ENCODE measurements at regions not wholly inside any gene's neighbourhood (a gene's known extent, or its start where the extent isn't known, plus 50 kb on each side); places are given as distances from the start of the nearest gene placed in this dataset.

GRCh38 chr4:125741825-125742452 is 427.2 kb downstream of the FAT4 start:
- peak; percentile 40 to 61 for DNase-seq (ENCODE audit: low read depth in 2 of 2)

DNA sequence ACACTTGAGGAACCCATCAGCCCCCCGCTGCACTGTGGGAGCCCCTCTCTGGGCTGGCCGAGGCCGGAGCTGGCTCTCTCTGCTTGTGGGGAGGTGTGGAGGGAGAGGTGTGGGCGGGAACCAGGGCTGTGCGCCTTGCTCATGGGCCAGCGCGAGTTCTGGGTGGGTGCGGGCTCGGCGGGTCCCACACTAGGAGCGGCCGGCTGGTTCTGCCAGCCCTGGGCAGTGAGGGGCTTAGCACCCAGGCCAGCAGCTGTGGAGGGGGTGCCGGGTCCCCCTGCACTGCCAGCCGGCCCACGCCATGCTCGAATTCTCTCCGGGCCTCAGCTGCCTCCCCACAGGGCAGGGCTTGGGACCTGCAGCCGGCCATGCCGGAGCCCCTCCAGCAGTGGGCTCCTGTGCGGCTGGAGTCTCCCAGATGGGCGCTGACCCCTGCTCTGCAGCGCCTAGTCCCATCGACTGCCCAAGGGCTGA is 430.2 kb downstream of the FAT4 start:
- no peak for DNase-seq (ENCODE audit: low read depth in 2 of 2)

DNA sequence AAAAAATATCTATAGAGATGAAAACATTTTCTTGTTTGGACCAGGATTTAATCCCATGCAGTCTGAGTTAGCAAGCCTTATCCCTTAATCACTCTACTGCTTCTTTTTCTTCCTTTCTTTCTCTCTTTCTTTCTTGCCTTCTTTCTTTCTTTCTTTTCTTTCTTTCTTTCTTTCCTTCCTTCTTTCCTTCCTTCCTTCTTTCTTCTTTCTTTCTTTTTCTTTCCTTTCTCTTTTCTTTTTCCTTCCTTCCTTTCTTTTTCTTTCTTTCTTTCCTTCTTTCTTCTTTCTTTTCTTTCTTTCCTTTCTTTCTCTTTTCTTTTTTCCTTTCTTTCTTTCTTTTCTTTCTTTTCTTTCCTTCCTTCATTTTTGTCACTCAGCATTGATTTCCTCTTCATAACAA is 434.6 kb downstream of the FAT4 start:
- DNase-seq (ENCODE audit: low read depth in 2 of 2): no peak

DNA sequence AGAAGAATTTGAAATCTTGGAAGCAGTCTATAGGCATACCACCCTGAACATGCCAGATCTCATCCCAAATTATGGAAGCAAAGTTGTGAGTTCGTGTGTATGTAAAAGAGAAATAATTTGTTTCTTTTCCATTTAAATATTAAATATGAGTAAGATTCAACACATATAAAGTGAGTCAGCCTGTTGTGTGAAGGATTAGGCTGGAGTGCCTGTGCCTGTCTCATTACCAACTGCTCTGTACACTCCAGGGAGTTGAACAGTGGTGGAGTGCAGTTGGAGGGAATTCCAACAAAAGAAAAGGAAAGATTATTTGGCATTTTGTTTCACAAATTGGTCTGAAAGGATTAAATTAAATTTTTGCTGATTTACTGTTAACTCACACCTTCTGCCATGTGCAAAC is 435.6 kb downstream of the FAT4 start:
- DNase-seq (ENCODE audit: low read depth in 2 of 2): no peak

GRCh38 chr4:125750828-125751466 is 436.2 kb downstream of the FAT4 start:
- peak; percentile 65 to 80 for DNase-seq (ENCODE audit: low read depth in 2 of 2)

GRCh38 chr4:125758438-125758837 is 443.7 kb downstream of the FAT4 start:
- no peak for DNase-seq (ENCODE audit: low read depth in 2 of 2)

DNA sequence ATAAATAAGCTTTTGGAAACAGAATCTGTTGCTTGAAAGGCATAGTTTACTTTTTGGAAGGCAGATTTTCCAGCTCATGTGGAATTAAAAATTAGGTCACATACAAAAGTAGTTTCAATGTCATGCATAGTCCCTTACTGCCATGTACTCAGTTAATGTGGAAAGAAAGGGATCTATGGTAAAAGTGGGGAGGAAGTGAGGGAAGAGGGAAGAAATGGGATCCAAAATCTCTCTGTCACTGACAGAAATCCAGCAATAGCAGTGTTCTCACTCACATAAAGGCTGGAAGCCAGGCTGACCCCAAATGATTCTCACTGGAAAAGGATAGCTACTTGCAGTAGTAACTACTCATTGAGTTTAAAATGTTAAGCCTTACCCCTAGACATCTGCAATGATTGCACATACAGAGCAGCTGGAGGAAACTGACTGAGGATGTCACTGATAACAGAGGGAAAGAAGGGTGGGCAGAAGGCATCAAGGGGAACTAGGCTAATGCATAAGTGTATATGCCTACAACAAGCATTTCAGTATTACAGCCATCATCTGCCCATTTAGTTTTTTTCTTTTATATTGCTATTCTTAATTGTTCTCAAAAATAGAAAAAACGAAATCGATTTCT is 445.6 kb downstream of the FAT4 start:
- DNase-seq (ENCODE audit: low read depth in 2 of 2): no peak

DNA sequence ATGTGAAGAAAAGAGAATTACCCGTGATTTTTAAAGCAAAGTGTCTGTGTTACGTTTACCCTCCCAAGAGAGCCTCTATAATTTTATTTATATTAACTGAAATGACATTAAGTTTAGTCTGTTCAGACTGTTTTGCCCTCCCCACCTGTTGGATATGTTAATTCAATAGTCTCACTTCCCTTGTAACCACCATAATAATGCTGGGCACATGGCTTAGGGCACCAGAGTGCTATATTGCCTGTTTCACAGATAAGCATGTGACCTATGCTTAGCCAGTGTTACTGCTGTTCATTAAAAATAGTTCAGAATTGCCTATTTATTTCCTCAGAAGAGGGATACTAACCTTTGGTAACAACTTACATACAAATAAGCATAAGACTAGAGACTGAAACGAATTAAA is 446.2 kb downstream of the FAT4 start:
- DNase-seq (ENCODE audit: low read depth in 2 of 2): no peak

GRCh38 chr4:125762537-125762936 is 447.8 kb downstream of the FAT4 start:
- no peak for DNase-seq (ENCODE audit: low read depth in 2 of 2)

GRCh38 chr4:125765941-125766340 is 451.2 kb downstream of the FAT4 start:
- no peak for DNase-seq (ENCODE audit: low read depth in 2 of 2)

GRCh38 chr4:125770814-125771398 is 456.2 kb downstream of the FAT4 start:
- no peak for DNase-seq (ENCODE audit: low read depth in 2 of 2)

GRCh38 chr4:125772680-125773079 is 457.9 kb downstream of the FAT4 start:
- DNase-seq (ENCODE audit: low read depth in 2 of 2): no peak

- DNase-seq (ENCODE audit: low read depth in 2 of 2): no peak
Observed at GRCh38 chr4:125773502-125773901, 458.7 kb downstream of the FAT4 start.

GRCh38 chr4:125773931-125774330 is 459.2 kb downstream of the FAT4 start:
- DNase-seq (ENCODE audit: low read depth in 2 of 2): no peak

DNA sequence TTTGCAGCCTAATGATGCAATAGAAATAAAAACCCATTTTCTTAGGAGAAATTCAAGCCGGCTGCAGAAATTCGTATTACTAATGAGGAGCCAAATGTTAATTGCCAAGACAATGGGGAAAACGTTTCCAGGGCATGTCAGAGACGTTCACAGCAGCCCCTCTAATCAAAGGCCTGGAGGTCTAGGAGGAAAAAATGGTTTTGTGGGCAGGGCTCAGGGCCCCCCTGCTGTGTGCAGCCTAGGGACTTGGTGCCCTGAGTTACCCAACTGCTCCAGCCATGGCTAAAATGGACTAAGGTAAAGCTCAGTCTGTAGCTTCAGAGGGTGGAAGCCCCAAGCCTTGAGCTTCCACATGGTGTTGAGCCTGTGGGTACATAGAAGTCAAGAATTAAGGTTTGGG is 461.4 kb downstream of the FAT4 start:
- DNase-seq (ENCODE audit: low read depth in 2 of 2): no peak

GRCh38 chr4:125780164-125780563 is 465.4 kb downstream of the FAT4 start:
- no peak for DNase-seq (ENCODE audit: low read depth in 2 of 2)

GRCh38 chr4:125780747-125781146 is 466.0 kb downstream of the FAT4 start:
- DNase-seq (ENCODE audit: low read depth in 2 of 2): no peak

GRCh38 chr4:125781651-125782050 is 466.9 kb downstream of the FAT4 start:
- no peak for DNase-seq (ENCODE audit: low read depth in 2 of 2)

- no peak for DNase-seq (ENCODE audit: low read depth in 2 of 2)
Observed at GRCh38 chr4:125784741-125785140, 470.0 kb downstream of the FAT4 start.

DNA sequence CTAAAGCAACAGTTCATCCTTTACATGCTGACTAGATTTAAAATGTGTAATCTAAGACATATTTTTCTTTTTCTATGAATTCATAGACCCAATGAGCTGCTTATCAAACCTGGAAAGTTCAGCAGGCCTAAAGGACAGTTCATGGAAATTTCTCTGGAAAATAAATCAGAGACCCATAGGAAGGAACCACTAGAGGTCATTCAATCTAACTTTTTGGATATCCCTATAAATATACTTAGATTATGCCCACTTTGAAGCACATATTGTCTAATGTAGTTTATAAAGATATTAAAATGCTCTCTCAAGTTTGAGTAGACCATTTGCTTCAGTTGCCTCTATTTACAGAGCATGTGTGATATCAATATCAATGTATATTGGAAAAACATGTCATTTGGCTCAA is 473.0 kb downstream of the FAT4 start:
- no peak for DNase-seq (ENCODE audit: low read depth in 2 of 2)

- DNase-seq (ENCODE audit: low read depth in 2 of 2): no peak
Observed at GRCh38 chr4:125789023-125789422, 474.3 kb downstream of the FAT4 start.

- no peak for DNase-seq (ENCODE audit: low read depth in 2 of 2)
Observed at GRCh38 chr4:125791896-125792295, 477.1 kb downstream of the FAT4 start.

DNA sequence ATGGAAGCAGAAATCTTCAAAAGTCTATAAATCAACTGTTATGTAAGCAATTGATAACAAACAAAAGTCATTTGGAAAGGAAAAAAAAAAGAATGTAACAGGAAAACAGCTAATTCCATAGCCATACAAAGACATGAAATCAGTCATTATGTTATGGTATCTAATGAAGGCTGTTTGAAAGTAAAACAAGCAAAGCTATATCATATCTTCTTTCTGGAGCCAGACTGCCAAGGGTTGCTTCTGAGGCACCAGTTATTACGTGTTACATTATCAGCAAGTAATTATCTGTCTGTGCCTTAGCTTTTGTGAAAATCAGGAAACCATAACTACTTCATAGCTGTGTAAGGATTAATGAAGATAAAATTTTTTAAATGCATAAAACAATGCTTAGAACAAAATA is 480.2 kb downstream of the FAT4 start:
- no peak for DNase-seq (ENCODE audit: low read depth in 2 of 2)

Data from dermis microvascular lymphatic vessel endothelial cell (primary cell).